Lower leg skin (tissue), 3 donors: ENCODE measurements at regions not wholly inside any gene's neighbourhood (a gene's known extent, or its start where the extent isn't known, plus 50 kb on each side); places are given as distances from the start of the nearest gene placed in this dataset.

ENCODE experiments used
- POLR2A ChIP-seq, 2 donors: fragments of 450-650 bp; IDR thresholded peaks; one replicate each; pipeline ENCODE4 v1.6.1; 2016 to 2017; ENCODE audit warnings: antibody characterized with exemption in 2 of 2, mild to moderate bottlenecking in 1 of 2, moderate library complexity in 1 of 2
- TF ChIP-seq, protein P1 (sequence below), 3 donors: fragments of 450-650 bp; IDR thresholded peaks; one replicate each; pipeline ENCODE4 v1.5.1; 2016; ENCODE audit warnings: antibody characterized with exemption in 3 of 3, mild to moderate bottlenecking in 3 of 3, moderate library complexity in 2 of 3

GRCh38 chr11:15854245-15854644 is 502.1 kb downstream of the SOX6 start:
- TF ChIP-seq, protein P1, sequence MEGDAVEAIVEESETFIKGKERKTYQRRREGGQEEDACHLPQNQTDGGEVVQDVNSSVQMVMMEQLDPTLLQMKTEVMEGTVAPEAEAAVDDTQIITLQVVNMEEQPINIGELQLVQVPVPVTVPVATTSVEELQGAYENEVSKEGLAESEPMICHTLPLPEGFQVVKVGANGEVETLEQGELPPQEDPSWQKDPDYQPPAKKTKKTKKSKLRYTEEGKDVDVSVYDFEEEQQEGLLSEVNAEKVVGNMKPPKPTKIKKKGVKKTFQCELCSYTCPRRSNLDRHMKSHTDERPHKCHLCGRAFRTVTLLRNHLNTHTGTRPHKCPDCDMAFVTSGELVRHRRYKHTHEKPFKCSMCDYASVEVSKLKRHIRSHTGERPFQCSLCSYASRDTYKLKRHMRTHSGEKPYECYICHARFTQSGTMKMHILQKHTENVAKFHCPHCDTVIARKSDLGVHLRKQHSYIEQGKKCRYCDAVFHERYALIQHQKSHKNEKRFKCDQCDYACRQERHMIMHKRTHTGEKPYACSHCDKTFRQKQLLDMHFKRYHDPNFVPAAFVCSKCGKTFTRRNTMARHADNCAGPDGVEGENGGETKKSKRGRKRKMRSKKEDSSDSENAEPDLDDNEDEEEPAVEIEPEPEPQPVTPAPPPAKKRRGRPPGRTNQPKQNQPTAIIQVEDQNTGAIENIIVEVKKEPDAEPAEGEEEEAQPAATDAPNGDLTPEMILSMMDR (IDR thresholded peaks at IDR 0.05), result no peak
- no peak for TF ChIP-seq POLR2A (IDR thresholded peaks at IDR 0.05)
